HG03175 (cell line): ENCODE measurements at regions not wholly inside any gene's neighbourhood (a gene's known extent, or its start where the extent isn't known, plus 50 kb on each side); places are given as distances from the start of the nearest gene placed in this dataset.
"Not testable (repeated sequence)": the region's sequence is repeated elsewhere in the genome, so short reads cannot be mapped to it uniquely, and the experiment has no call there.

Experiments
- ATAC-seq: cut with Tn5 transposase; IDR thresholded peaks from one replicate; pipeline ENCODE4 v1.9.1; 2021; ENCODE audit warnings: mild to moderate bottlenecking, moderate library complexity; ENCODE audit not compliant: unreplicated experiment

- no peak for ATAC-seq
These were observed 133.3 kb downstream of the TBC1D2B start for GRCh38 chr15:77944002-77944867.

GRCh38 chr15:77942611-77943211 is 134.8 kb downstream of the TBC1D2B start:
- no peak for ATAC-seq

- not testable (repeated sequence) for ATAC-seq
These were observed 136.3 kb downstream of the TBC1D2B start for GRCh38 chr15:77941090-77941827.

GRCh38 chr15:77940381-77940947 is 137.0 kb downstream of the TBC1D2B start:
- ATAC-seq: no peak

- no peak for ATAC-seq
These were observed 137.7 kb downstream of the TBC1D2B start for GRCh38 chr15:77939851-77940250.

GRCh38 chr15:77939026-77939425 is 138.5 kb downstream of the TBC1D2B start:
- ATAC-seq: not testable (repeated sequence)

- not testable (repeated sequence) for ATAC-seq
These were observed 139.0 kb downstream of the TBC1D2B start for GRCh38 chr15:77938546-77938945.

GRCh38 chr15:77936567-77936966 is 140.9 kb downstream of the TBC1D2B start:
- not testable (repeated sequence) for ATAC-seq

GRCh38 chr15:77934516-77934915 is 143.0 kb downstream of the TBC1D2B start:
- not testable (repeated sequence) for ATAC-seq

- ATAC-seq: not testable (repeated sequence)
These were observed 146.6 kb downstream of the TBC1D2B start for GRCh38 chr15:77930907-77931306.

- not testable (repeated sequence) for ATAC-seq
These were observed 147.0 kb downstream of the TBC1D2B start for GRCh38 chr15:77930490-77930889.

GRCh38 chr15:77926789-77927188 is 150.7 kb downstream of the TBC1D2B start:
- ATAC-seq: not testable (repeated sequence)

GRCh38 chr15:77926296-77926695 is 151.2 kb downstream of the TBC1D2B start:
- not testable (repeated sequence) for ATAC-seq

- ATAC-seq: not testable (repeated sequence)
These were observed 152.4 kb downstream of the TBC1D2B start for GRCh38 chr15:77925101-77925500.

- no peak for ATAC-seq
These were observed 155.8 kb downstream of the TBC1D2B start for GRCh38 chr15:77921664-77922063.

GRCh38 chr15:77916966-77917635 is 160.4 kb downstream of the TBC1D2B start:
- not testable (repeated sequence) for ATAC-seq

- ATAC-seq: not testable (repeated sequence)
These were observed 161.6 kb downstream of the TBC1D2B start for GRCh38 chr15:77915961-77916330.

GRCh38 chr15:77915261-77915960 is 162.1 kb downstream of the TBC1D2B start:
- no peak for ATAC-seq

- not testable (repeated sequence) for ATAC-seq
These were observed 163.0 kb downstream of the TBC1D2B start for GRCh38 chr15:77914531-77914930.
